GM12892 (cell line): ENCODE measurements at regions not wholly inside any gene's neighbourhood (a gene's known extent, or its start where the extent isn't known, plus 50 kb on each side); places are given as distances from the start of the nearest gene placed in this dataset.

Experiments used
- POLR2A ChIP-seq: IDR thresholded peaks from 2 replicates; pipeline ENCODE4 v1.6.1; 2011; ENCODE audit warnings: low read depth, low read length, control low read depth
- POLR2AphosphoS5 ChIP-seq: IDR thresholded peaks from 2 replicates; pipeline ENCODE4 v1.6.1; 2011; ENCODE audit warnings: low read depth, low read length, control low read depth

DNA sequence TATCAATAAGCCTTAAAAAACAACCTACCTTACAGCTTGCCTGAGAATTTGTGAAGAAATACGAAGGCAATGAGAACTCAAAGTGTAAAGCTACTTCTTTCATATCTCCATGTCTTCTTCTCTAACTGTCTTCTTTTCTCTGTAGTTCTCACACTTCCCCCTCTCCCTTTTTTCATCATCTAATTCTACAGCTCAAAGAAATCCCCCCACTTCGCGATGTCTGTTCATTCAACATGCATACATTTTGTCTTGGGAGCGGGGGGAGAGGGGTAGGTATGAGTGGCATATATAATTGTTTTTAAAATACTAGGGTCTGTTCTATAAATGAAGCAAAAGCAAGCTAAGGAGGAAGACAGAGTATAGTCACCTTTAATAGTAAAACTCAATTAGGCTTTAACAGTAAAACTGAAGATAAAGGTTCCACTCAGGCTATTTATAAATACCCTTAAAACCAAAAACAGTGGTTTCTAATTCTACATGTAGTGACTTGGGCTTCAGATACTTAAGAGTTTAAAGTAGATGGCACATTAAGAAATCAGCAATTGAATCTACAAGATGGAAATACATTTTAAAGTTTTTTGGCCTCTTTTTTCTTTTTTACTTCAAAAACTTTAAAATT is 106.9 kb downstream of the KLF12 start:
- TF ChIP-seq POLR2AphosphoS5 = no peak
- TF ChIP-seq POLR2A = no peak
